GM23338 (cell line): ENCODE measurements at regions not wholly inside any gene's neighbourhood (a gene's known extent, or its start where the extent isn't known, plus 50 kb on each side); places are given as distances from the start of the nearest gene placed in this dataset.

Experiments
- ATAC-seq: fragments of 200-7000 bp; cut with Tn5 transposase; 3 replicates; pipeline ENCODE4 v1.9.1; 2020
- DNase-seq: peaks from one replicate; pipeline ENCODE4 v3.0.0-alpha.2; 2015; ENCODE audit warnings: low spot score
- H2AFZ ChIP-seq: fragments of 200-600 bp; sonication (generic); 2 replicates; pipeline ENCODE4 v1.8.0; 2016; ENCODE audit warnings: antibody characterized with exemption, mild to moderate bottlenecking, moderate library complexity
- H3F3A ChIP-seq: fragments of 200-600 bp; sonication (generic); replicated peaks from 2 replicates; pipeline ENCODE4 v1.8.0; 2017; ENCODE audit warnings: antibody characterized with exemption, mixed run types, low read depth
- H3K27ac ChIP-seq: fragments of 200-600 bp; sonication (generic); 2 replicates; pipeline ENCODE4 v1.6.1; 2016; ENCODE audit warnings: low read depth
- H3K27me3 ChIP-seq: fragments of 200-600 bp; sonication (generic); 2 replicates; pipeline ENCODE4 v1.8.0; 2016; ENCODE audit warnings: mild to moderate bottlenecking, mixed run types, moderate library complexity; ENCODE audit not compliant: insufficient read depth
- H3K36me3 ChIP-seq: fragments of 200-600 bp; sonication (generic); 2 replicates; pipeline ENCODE4 v1.8.0; 2016; ENCODE audit warnings: mild to moderate bottlenecking; ENCODE audit not compliant: insufficient read depth
- H3K4me1 ChIP-seq: fragments of 200-600 bp; sonication (generic); 2 replicates; pipeline ENCODE4 v1.8.0; 2016; ENCODE audit warnings: mild to moderate bottlenecking, moderate library complexity; ENCODE audit not compliant: insufficient read depth
- H3K4me2 ChIP-seq: fragments of 200-600 bp; sonication (generic); 2 replicates; pipeline ENCODE4 v1.7.1; 2017; ENCODE audit warnings: mixed run types
- H3K4me3 ChIP-seq: fragments of 200-600 bp; sonication (generic); 2 replicates; pipeline ENCODE4 v1.6.1; 2016; ENCODE audit warnings: mixed run types
- H3K79me2 ChIP-seq: fragments of 200-600 bp; sonication (generic); replicated peaks from 2 replicates; pipeline ENCODE4 v1.8.0; 2017; ENCODE audit warnings: mild to moderate bottlenecking; ENCODE audit not compliant: insufficient read depth
- H3K9me2 ChIP-seq: fragments of 200-600 bp; sonication (generic); 2 replicates; pipeline ENCODE4 v1.8.0; 2017; ENCODE audit not compliant: insufficient read depth
- H4K20me1 ChIP-seq: fragments of 200-600 bp; sonication (generic); replicated peaks from 2 replicates; pipeline ENCODE4 v1.8.0; 2017; ENCODE audit warnings: mild to moderate bottlenecking; ENCODE audit not compliant: insufficient read depth
- H3K27ac Mint-ChIP-seq: 2 replicates; pipeline ENCODE4 v1.8.0; 2020; ENCODE audit warnings: inconsistent platforms, mild to moderate bottlenecking, moderate library complexity, mixed read lengths
- H3K27me3 Mint-ChIP-seq: 3 replicates; pipeline ENCODE4 v1.8.0; 2022; ENCODE audit warnings: low read depth, mild to moderate bottlenecking, moderate library complexity, mixed read lengths, inconsistent platforms; ENCODE audit not compliant: insufficient read depth, poor library complexity
- H3K36me3 Mint-ChIP-seq: 3 replicates; pipeline ENCODE4 v1.8.0; 2021; ENCODE audit warnings: low read depth, mild to moderate bottlenecking, inconsistent platforms, moderate library complexity, mixed read lengths
- H3K4me1 Mint-ChIP-seq: 3 replicates; pipeline ENCODE4 v1.8.0; 2020; ENCODE audit warnings: mild to moderate bottlenecking, inconsistent platforms, mixed read lengths
- H3K4me3 Mint-ChIP-seq: 3 replicates; pipeline ENCODE4 v1.8.0; 2021; ENCODE audit warnings: moderate library complexity, mild to moderate bottlenecking, inconsistent platforms, mixed read lengths
- H3K9me3 Mint-ChIP-seq: 3 replicates; pipeline ENCODE4 v1.8.0; 2020; ENCODE audit warnings: moderate library complexity, mild to moderate bottlenecking, inconsistent platforms, mixed read lengths
- EZH2 ChIP-seq: fragments of 200-600 bp; sonication (generic); IDR thresholded peaks from one replicate; pipeline ENCODE4 v1.8.0; 2017; ENCODE audit warnings: antibody characterized with exemption, mild to moderate bottlenecking, low read depth; ENCODE audit not compliant: unreplicated experiment
- EZH2phosphoT487 ChIP-seq: fragments of 200-600 bp; sonication (generic); IDR thresholded peaks from one replicate; pipeline ENCODE4 v1.8.1; 2018; ENCODE audit warnings: antibody characterized with exemption; ENCODE audit not compliant: unreplicated experiment
- NANOG ChIP-seq: IDR thresholded peaks from 2 replicates; pipeline ENCODE4 v1.6.1; 2016; ENCODE audit warnings: antibody characterized with exemption, borderline replicate concordance
- STAT1 ChIP-seq: IDR thresholded peaks from one replicate; pipeline ENCODE4 v1.6.1; 2016; ENCODE audit warnings: antibody characterized with exemption; ENCODE audit not compliant: unreplicated experiment
- ZNF114 ChIP-seq: fragments of 250-450 bp; sonication (Bioruptor Pico); IDR thresholded peaks from 2 replicates; pipeline ENCODE4 v1.5.0; 2020; ENCODE audit warnings: mild to moderate bottlenecking, moderate library complexity
- ZNF331 ChIP-seq: fragments of 250-450 bp; sonication (Bioruptor Pico); IDR thresholded peaks from 2 replicates; pipeline ENCODE4 v1.5.0; 2020; ENCODE audit warnings: low read depth, mild to moderate bottlenecking, moderate library complexity
- TF ChIP-seq, protein P1 (sequence below): fragments of 250-450 bp; sonication (Bioruptor Pico); IDR thresholded peaks from 2 replicates; pipeline ENCODE4 v1.5.0; 2020; ENCODE audit warnings: mild to moderate bottlenecking, moderate library complexity
- TF ChIP-seq, protein P2 (sequence below): IDR thresholded peaks from 2 replicates; pipeline ENCODE4 v1.6.1; 2016; ENCODE audit warnings: antibody characterized with exemption

DNA sequence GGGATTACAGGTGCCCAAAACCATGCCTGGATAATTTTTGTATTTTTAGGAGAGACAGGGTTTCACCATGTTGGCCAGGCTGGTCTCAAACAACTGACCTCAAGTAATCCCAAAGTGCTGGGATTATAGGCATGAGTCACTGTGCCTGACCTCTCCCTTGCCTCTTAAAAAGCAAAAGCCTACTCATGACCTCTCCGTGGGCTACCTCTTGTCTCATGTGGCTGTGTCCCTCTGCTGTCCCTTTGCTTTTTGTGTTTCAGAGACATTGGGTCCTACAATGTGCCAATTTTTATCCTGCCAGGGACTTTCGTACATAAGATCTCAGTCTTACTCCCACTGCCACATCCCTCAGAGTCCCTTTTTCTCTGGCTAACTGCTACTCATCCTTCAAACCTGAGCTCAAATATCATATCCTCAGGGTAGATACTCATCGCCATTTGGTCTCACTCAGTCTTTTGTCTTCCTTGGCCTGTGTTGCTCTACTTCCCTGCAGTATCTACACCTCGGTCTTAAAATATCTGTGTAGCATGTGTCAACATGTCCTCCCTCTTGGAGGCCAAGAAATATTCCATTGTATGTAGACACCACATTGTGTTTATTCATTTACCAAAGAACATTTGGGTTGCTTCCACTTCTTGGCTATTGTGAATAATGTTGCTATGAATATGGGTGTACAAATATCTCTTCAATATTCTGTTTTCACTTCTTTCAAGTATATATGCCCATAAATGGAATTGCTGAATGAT, 465.0 kb upstream of the KLF6 start:
- Histone ChIP-seq H3K9me2 (peaks cover 4% of the 10 kb centered on the region; the same call in 1 of the 2 replicates), H3K36me3 (no peaks in the 10 kb centered on the region), H3K27me3 (no peaks in the 10 kb centered on the region), H2AFZ (no peak overlapping the region), H3K4me2 (no peak overlapping the region), H3F3A (no peaks in the 10 kb centered on the region), H3K4me3 (no peak overlapping the region), H3K4me1 (no peaks in the 10 kb centered on the region), H3K79me2 (no peaks in the 10 kb centered on the region), H3K27ac (no peak overlapping the region), H4K20me1 (no peaks in the 10 kb centered on the region)
- Mint-ChIP-seq H3K4me1 (no peaks in the 10 kb centered on the region), H3K27me3 (peaks cover 2% of the 10 kb centered on the region), H3K27ac (no peak overlapping the region), H3K4me3 (no peak overlapping the region), H3K36me3 (no peaks in the 10 kb centered on the region), H3K9me3 (no peaks in the 10 kb centered on the region; the same call in 2 of the 3 replicates)
- TF ChIP-seq STAT1 (no peak), ZNF331 (CRISPR knock-in tag) (no peak), NANOG (no peak), EZH2 (no peak), ZNF114 (no peak), EZH2phosphoT487 (no peak)
- TF ChIP-seq, protein P1, sequence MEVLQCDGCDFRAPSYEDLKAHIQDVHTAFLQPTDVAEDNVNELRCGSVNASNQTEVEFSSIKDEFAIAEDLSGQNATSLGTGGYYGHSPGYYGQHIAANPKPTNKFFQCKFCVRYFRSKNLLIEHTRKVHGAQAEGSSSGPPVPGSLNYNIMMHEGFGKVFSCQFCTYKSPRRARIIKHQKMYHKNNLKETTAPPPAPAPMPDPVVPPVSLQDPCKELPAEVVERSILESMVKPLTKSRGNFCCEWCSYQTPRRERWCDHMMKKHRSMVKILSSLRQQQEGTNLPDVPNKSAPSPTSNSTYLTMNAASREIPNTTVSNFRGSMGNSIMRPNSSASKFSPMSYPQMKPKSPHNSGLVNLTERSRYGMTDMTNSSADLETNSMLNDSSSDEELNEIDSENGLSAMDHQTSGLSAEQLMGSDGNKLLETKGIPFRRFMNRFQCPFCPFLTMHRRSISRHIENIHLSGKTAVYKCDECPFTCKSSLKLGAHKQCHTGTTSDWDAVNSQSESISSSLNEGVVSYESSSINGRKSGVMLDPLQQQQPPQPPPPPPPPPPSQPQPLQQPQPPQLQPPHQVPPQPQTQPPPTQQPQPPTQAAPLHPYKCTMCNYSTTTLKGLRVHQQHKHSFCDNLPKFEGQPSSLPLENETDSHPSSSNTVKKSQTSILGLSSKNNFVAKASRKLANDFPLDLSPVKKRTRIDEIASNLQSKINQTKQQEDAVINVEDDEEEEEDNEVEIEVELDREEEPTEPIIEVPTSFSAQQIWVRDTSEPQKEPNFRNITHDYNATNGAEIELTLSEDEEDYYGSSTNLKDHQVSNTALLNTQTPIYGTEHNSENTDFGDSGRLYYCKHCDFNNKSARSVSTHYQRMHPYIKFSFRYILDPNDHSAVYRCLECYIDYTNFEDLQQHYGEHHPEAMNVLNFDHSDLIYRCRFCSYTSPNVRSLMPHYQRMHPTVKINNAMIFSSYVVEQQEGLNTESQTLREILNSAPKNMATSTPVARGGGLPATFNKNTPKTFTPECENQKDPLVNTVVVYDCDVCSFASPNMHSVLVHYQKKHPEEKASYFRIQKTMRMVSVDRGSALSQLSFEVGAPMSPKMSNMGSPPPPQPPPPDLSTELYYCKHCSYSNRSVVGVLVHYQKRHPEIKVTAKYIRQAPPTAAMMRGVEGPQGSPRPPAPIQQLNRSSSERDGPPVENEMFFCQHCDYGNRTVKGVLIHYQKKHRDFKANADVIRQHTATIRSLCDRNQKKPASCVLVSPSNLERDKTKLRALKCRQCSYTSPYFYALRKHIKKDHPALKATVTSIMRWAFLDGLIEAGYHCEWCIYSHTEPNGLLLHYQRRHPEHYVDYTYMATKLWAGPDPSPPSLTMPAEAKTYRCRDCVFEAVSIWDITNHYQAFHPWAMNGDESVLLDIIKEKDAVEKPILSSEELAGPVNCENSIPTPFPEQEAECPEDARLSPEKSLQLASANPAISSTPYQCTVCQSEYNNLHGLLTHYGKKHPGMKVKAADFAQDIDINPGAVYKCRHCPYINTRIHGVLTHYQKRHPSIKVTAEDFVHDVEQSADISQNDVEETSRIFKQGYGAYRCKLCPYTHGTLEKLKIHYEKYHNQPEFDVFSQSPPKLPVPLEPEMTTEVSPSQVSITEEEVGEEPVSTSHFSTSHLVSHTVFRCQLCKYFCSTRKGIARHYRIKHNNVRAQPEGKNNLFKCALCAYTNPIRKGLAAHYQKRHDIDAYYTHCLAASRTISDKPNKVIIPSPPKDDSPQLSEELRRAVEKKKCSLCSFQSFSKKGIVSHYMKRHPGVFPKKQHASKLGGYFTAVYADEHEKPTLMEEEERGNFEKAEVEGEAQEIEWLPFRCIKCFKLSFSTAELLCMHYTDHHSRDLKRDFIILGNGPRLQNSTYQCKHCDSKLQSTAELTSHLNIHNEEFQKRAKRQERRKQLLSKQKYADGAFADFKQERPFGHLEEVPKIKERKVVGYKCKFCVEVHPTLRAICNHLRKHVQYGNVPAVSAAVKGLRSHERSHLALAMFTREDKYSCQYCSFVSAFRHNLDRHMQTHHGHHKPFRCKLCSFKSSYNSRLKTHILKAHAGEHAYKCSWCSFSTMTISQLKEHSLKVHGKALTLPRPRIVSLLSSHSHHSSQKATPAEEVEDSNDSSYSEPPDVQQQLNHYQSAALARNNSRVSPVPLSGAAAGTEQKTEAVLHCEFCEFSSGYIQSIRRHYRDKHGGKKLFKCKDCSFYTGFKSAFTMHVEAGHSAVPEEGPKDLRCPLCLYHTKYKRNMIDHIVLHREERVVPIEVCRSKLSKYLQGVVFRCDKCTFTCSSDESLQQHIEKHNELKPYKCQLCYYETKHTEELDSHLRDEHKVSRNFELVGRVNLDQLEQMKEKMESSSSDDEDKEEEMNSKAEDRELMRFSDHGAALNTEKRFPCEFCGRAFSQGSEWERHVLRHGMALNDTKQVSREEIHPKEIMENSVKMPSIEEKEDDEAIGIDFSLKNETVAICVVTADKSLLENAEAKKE (CRISPR knock-in tag), result no peak
- TF ChIP-seq, protein P2, sequence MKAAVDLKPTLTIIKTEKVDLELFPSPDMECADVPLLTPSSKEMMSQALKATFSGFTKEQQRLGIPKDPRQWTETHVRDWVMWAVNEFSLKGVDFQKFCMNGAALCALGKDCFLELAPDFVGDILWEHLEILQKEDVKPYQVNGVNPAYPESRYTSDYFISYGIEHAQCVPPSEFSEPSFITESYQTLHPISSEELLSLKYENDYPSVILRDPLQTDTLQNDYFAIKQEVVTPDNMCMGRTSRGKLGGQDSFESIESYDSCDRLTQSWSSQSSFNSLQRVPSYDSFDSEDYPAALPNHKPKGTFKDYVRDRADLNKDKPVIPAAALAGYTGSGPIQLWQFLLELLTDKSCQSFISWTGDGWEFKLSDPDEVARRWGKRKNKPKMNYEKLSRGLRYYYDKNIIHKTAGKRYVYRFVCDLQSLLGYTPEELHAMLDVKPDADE, result no peak
- DNase-seq (no peak), ATAC-seq (no peak)
